K562 (cell line): ENCODE measurements at regions not wholly inside any gene's neighbourhood (a gene's known extent, or its start where the extent isn't known, plus 50 kb on each side); places are given as distances from the start of the nearest gene placed in this dataset.

Experiments used
- IRF2 ChIP-seq: sonication (generic); formaldehyde crosslinking; IDR thresholded peaks from 2 replicates; pipeline ENCODE4 v1.8.1; 2022; ENCODE audit warnings: mild to moderate bottlenecking, missing genetic modification reagents
- ZNF12 ChIP-seq: sonication (generic); formaldehyde crosslinking; IDR thresholded peaks from 2 replicates; pipeline ENCODE4 v1.4.0; 2020; ENCODE audit warnings: mild to moderate bottlenecking, missing genetic modification reagents
- TF ChIP-seq, protein P1 (sequence below): fragments of 200-600 bp; sonication (generic); IDR thresholded peaks from one replicate; pipeline ENCODE4 v1.6.1; 2012; ENCODE audit warnings: mild to moderate bottlenecking, low read depth, low read length, inconsistent platforms

GRCh38 chr2:65997961-65998360 is 437.0 kb upstream of the MEIS1 start (continued):
- TF ChIP-seq, protein P1, sequence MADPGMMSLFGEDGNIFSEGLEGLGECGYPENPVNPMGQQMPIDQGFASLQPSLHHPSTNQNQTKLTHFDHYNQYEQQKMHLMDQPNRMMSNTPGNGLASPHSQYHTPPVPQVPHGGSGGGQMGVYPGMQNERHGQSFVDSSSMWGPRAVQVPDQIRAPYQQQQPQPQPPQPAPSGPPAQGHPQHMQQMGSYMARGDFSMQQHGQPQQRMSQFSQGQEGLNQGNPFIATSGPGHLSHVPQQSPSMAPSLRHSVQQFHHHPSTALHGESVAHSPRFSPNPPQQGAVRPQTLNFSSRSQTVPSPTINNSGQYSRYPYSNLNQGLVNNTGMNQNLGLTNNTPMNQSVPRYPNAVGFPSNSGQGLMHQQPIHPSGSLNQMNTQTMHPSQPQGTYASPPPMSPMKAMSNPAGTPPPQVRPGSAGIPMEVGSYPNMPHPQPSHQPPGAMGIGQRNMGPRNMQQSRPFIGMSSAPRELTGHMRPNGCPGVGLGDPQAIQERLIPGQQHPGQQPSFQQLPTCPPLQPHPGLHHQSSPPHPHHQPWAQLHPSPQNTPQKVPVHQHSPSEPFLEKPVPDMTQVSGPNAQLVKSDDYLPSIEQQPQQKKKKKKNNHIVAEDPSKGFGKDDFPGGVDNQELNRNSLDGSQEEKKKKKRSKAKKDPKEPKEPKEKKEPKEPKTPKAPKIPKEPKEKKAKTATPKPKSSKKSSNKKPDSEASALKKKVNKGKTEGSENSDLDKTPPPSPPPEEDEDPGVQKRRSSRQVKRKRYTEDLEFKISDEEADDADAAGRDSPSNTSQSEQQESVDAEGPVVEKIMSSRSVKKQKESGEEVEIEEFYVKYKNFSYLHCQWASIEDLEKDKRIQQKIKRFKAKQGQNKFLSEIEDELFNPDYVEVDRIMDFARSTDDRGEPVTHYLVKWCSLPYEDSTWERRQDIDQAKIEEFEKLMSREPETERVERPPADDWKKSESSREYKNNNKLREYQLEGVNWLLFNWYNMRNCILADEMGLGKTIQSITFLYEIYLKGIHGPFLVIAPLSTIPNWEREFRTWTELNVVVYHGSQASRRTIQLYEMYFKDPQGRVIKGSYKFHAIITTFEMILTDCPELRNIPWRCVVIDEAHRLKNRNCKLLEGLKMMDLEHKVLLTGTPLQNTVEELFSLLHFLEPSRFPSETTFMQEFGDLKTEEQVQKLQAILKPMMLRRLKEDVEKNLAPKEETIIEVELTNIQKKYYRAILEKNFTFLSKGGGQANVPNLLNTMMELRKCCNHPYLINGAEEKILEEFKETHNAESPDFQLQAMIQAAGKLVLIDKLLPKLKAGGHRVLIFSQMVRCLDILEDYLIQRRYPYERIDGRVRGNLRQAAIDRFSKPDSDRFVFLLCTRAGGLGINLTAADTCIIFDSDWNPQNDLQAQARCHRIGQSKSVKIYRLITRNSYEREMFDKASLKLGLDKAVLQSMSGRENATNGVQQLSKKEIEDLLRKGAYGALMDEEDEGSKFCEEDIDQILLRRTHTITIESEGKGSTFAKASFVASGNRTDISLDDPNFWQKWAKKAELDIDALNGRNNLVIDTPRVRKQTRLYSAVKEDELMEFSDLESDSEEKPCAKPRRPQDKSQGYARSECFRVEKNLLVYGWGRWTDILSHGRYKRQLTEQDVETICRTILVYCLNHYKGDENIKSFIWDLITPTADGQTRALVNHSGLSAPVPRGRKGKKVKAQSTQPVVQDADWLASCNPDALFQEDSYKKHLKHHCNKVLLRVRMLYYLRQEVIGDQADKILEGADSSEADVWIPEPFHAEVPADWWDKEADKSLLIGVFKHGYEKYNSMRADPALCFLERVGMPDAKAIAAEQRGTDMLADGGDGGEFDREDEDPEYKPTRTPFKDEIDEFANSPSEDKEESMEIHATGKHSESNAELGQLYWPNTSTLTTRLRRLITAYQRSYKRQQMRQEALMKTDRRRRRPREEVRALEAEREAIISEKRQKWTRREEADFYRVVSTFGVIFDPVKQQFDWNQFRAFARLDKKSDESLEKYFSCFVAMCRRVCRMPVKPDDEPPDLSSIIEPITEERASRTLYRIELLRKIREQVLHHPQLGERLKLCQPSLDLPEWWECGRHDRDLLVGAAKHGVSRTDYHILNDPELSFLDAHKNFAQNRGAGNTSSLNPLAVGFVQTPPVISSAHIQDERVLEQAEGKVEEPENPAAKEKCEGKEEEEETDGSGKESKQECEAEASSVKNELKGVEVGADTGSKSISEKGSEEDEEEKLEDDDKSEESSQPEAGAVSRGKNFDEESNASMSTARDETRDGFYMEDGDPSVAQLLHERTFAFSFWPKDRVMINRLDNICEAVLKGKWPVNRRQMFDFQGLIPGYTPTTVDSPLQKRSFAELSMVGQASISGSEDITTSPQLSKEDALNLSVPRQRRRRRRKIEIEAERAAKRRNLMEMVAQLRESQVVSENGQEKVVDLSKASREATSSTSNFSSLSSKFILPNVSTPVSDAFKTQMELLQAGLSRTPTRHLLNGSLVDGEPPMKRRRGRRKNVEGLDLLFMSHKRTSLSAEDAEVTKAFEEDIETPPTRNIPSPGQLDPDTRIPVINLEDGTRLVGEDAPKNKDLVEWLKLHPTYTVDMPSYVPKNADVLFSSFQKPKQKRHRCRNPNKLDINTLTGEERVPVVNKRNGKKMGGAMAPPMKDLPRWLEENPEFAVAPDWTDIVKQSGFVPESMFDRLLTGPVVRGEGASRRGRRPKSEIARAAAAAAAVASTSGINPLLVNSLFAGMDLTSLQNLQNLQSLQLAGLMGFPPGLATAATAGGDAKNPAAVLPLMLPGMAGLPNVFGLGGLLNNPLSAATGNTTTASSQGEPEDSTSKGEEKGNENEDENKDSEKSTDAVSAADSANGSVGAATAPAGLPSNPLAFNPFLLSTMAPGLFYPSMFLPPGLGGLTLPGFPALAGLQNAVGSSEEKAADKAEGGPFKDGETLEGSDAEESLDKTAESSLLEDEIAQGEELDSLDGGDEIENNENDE, result no peak
- TF ChIP-seq IRF2 (CRISPR knock-in tag), result no peak
- no peak for TF ChIP-seq ZNF12
